ENCODE measurements at regions not wholly inside any gene's neighbourhood (a gene's known extent, or its start where the extent isn't known, plus 50 kb on each side); places are given as distances from the start of the nearest gene placed in this dataset.

DNA sequence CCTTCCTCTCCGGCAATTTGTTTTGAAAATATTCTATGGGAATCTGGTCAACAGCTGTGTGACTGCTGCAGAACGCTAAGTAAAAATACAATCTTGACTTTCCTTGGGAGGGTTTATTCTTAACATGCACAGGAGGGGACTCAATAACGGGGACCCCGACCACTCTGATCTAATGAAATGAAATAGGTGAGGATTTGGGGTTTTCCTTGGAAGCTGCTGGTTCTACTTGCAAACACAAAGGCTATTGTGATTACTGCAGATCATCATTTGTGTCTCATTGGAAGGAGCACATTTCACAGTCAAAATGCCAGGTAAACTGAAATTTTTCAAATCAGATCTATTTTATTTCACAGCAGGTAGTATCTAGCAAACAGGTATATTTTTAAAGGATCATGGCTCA, 366.1 kb downstream of the SHANK2 start:
- TF ChIP-seq, protein P1, sequence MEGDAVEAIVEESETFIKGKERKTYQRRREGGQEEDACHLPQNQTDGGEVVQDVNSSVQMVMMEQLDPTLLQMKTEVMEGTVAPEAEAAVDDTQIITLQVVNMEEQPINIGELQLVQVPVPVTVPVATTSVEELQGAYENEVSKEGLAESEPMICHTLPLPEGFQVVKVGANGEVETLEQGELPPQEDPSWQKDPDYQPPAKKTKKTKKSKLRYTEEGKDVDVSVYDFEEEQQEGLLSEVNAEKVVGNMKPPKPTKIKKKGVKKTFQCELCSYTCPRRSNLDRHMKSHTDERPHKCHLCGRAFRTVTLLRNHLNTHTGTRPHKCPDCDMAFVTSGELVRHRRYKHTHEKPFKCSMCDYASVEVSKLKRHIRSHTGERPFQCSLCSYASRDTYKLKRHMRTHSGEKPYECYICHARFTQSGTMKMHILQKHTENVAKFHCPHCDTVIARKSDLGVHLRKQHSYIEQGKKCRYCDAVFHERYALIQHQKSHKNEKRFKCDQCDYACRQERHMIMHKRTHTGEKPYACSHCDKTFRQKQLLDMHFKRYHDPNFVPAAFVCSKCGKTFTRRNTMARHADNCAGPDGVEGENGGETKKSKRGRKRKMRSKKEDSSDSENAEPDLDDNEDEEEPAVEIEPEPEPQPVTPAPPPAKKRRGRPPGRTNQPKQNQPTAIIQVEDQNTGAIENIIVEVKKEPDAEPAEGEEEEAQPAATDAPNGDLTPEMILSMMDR (IDR thresholded peaks at IDR 0.05): no peak
- TF ChIP-seq POLR2A (IDR thresholded peaks at IDR 0.05) (no peak), EP300 (IDR thresholded peaks at IDR 0.05) (no peak)
